GM12892 (cell line): ENCODE measurements at regions not wholly inside any gene's neighbourhood (a gene's known extent, or its start where the extent isn't known, plus 50 kb on each side); places are given as distances from the start of the nearest gene placed in this dataset.

ENCODE experiments used
- POLR2A ChIP-seq: IDR thresholded peaks from 2 replicates; pipeline ENCODE4 v1.6.1; 2011; ENCODE audit warnings: low read depth, low read length, control low read depth
- POLR2AphosphoS5 ChIP-seq: IDR thresholded peaks from 2 replicates; pipeline ENCODE4 v1.6.1; 2011; ENCODE audit warnings: low read depth, low read length, control low read depth

DNA sequence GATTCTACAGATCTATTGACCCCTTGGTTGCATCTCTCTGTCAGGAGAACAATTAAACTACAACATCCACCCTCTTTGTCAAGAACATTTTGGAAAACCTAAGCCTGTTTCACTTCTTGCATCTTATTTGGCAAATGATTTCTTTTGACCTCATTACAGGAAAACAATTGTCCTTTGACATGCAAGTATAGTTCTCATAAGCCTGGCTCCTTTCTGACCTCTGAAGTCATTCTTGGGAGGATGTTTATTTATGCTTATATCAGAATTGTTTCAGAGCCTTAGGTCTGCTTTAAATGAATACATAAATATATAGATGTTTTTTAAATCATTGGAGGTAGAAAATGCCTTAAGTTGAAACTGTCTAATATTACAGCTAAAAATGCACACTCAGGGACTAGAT is 361.3 kb upstream of the PTGER4 start:
- no peak for TF ChIP-seq POLR2A
- no peak for TF ChIP-seq POLR2AphosphoS5
